ENCODE measurements at regions not wholly inside any gene's neighbourhood (a gene's known extent, or its start where the extent isn't known, plus 50 kb on each side); places are given as distances from the start of the nearest gene placed in this dataset.

DNA sequence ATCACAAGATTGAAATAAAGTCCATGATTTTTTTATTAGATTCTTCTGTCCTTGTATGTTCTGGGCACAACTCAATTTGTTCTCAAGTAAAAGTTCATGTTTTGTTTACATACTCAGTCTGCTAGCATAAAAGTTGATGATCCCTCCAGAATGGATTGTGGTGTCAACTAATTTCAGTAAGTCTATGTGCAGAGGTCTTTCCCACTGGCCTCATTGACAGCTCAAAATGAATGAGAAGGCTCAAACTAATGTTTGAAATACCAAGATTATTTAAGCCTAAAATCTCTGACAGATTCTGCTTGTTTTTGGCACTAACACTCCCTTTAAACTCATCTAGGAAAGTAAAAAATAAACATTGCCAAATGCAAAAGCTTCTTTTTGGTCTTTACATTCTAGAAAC lies 561.2 kb upstream of the CNTNAP5 start:
- FAIRE-seq (no peak), DNase-seq (ENCODE audit: insufficient read length, low spot score) (no peak)
- TF ChIP-seq PAX5 (IDR thresholded peaks at IDR 0.05; ENCODE audit: insufficient read depth, low read length, severe bottlenecking) = no peak
- TF ChIP-seq POU2F2 (IDR thresholded peaks at IDR 0.05; ENCODE audit: low read depth, low read length) = no peak
- TF ChIP-seq SPI1 (IDR thresholded peaks at IDR 0.05; ENCODE audit: low read depth, low read length) = no peak
- TF ChIP-seq POLR2AphosphoS5 (IDR thresholded peaks at IDR 0.05; ENCODE audit: low read depth, low read length) = no peak
- TF ChIP-seq POLR2A (IDR thresholded peaks at IDR 0.05; ENCODE audit: low read depth, low read length) = no peak
- no peak for TF ChIP-seq TAF1 (IDR thresholded peaks at IDR 0.05; ENCODE audit: low read depth, low read length)

DNA sequence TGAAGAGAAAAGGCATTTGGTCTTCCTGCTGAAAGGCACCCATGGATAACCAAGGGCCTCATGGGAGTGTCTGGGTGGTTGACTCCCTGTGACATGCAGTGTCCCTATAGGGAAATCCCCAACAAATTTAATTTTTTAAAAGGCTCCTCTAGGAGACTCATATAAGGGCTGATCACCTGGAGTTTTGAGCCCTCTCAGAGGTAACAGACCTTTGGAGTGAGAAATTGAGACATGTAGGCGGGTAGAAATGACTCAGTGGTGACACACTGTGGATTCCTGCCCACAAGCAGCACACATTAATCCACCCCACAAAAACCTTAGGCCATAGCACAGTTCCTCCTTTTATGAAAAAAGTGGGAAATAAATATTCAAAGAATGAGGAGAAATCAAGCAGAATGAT lies 557.0 kb upstream of the CNTNAP5 start:
- no peak for DNase-seq (ENCODE audit: insufficient read length, low spot score)
- TF ChIP-seq PAX5 (IDR thresholded peaks at IDR 0.05; ENCODE audit: insufficient read depth, low read length, severe bottlenecking) (no peak), TAF1 (IDR thresholded peaks at IDR 0.05; ENCODE audit: low read depth, low read length) (no peak), POLR2AphosphoS5 (IDR thresholded peaks at IDR 0.05; ENCODE audit: low read depth, low read length) (no peak), SPI1 (IDR thresholded peaks at IDR 0.05; ENCODE audit: low read depth, low read length) (no peak)
- no peak for FAIRE-seq

DNA sequence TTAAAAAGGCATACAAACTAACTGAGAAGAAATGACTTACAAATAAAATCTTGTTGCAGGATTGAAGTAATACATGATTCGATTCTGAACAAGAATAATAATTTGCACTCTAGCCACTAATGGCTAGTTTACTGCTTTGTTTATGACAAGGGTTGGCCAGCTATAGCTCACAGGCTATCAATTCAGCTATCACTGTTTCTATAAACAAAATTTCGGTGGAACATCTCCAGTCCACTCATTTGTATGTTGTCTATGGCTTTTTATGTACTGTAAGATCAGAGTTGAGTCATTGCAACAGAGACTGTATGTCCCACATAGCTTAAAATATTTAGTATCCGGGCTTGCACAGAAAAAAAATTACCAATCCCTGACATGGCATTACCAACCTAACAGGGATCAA lies 543.7 kb upstream of the CNTNAP5 start:
- FAIRE-seq (no peak), DNase-seq (ENCODE audit: insufficient read length, low spot score) (no peak)
- TF ChIP-seq POLR2A (IDR thresholded peaks at IDR 0.05; ENCODE audit: low read depth, low read length) (no peak), TAF1 (IDR thresholded peaks at IDR 0.05; ENCODE audit: low read depth, low read length) (no peak), SPI1 (IDR thresholded peaks at IDR 0.05; ENCODE audit: low read depth, low read length) (no peak), POLR2AphosphoS5 (IDR thresholded peaks at IDR 0.05; ENCODE audit: low read depth, low read length) (no peak), POU2F2 (IDR thresholded peaks at IDR 0.05; ENCODE audit: low read depth, low read length) (no peak), PAX5 (IDR thresholded peaks at IDR 0.05; ENCODE audit: insufficient read depth, low read length, severe bottlenecking) (no peak)

DNA sequence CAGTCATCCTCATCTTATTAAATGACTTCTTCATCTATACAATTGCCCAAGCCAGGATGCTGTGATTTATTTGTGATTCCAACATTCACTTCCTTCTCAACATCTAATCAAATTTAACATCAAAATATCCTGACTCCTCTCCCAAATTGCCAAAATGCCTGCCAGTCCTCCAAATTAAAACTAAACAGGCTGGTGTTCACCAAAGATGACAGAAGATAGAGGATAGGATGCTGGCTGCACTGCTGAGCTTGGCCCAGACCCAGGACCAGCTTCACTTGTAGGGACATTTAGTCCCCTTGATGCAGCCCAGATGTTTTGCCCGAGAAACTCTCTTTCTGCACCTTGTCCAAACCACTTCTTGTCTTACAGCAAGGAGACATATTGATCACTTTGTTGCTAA lies 540.0 kb upstream of the CNTNAP5 start:
- DNase-seq (ENCODE audit: insufficient read length, low spot score) = no peak
- TF ChIP-seq POLR2AphosphoS5 (IDR thresholded peaks at IDR 0.05; ENCODE audit: low read depth, low read length) (no peak), SPI1 (IDR thresholded peaks at IDR 0.05; ENCODE audit: low read depth, low read length) (no peak), TAF1 (IDR thresholded peaks at IDR 0.05; ENCODE audit: low read depth, low read length) (no peak), POLR2A (IDR thresholded peaks at IDR 0.05; ENCODE audit: low read depth, low read length) (no peak), POU2F2 (IDR thresholded peaks at IDR 0.05; ENCODE audit: low read depth, low read length) (no peak), PAX5 (IDR thresholded peaks at IDR 0.05; ENCODE audit: insufficient read depth, low read length, severe bottlenecking) (no peak)
- no peak for FAIRE-seq

DNA sequence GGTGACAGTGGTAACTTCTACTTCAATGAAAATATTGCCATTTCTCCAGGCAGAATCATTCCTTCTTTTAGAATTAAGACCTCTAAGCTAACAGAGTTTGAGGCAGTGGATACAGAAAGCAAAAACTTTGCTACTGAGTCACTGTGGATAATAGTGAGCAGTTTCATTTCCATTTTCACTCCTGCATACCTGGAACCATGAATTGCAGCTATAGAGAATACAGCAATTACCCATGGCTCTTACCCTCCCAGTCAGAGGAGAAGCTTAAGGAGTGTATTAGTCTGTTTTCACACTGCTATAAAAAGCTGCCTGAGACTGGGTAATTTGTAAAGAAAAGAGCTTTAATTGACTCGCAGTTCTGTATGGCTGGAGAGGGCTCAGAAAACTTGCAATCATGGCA lies 531.4 kb upstream of the CNTNAP5 start:
- TF ChIP-seq TAF1 (IDR thresholded peaks at IDR 0.05; ENCODE audit: low read depth, low read length) = no peak
- TF ChIP-seq POLR2A (IDR thresholded peaks at IDR 0.05; ENCODE audit: low read depth, low read length) = no peak
- TF ChIP-seq SPI1 (IDR thresholded peaks at IDR 0.05; ENCODE audit: low read depth, low read length) = no peak
- no peak for TF ChIP-seq POU2F2 (IDR thresholded peaks at IDR 0.05; ENCODE audit: low read depth, low read length)
- no peak for TF ChIP-seq PAX5 (IDR thresholded peaks at IDR 0.05; ENCODE audit: insufficient read depth, low read length, severe bottlenecking)
- TF ChIP-seq POLR2AphosphoS5 (IDR thresholded peaks at IDR 0.05; ENCODE audit: low read depth, low read length) = no peak
- FAIRE-seq (no peak), DNase-seq (ENCODE audit: insufficient read length, low spot score) (no peak)

DNA sequence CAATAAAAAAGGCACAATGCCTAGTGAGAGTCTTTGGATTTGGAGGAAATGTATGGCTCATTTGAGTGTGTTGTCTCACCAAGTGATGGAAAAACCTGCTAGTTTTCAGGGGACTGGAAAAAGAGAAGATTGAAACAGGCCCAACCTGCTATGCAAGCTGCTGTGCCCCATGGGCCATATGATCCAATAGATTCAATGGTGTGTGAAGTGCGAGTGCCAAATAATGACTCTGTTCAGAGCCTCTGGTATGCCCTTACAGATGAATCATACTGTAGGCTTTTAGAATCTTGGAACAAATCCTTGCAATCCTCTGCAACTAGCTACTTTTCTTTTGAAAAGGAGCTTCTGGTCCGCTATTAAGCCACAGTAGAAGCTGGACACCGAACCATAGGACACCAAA lies 529.8 kb upstream of the CNTNAP5 start:
- no peak for FAIRE-seq
- TF ChIP-seq PAX5 (IDR thresholded peaks at IDR 0.05; ENCODE audit: insufficient read depth, low read length, severe bottlenecking) (no peak), TAF1 (IDR thresholded peaks at IDR 0.05; ENCODE audit: low read depth, low read length) (no peak), POU2F2 (IDR thresholded peaks at IDR 0.05; ENCODE audit: low read depth, low read length) (no peak), POLR2AphosphoS5 (IDR thresholded peaks at IDR 0.05; ENCODE audit: low read depth, low read length) (no peak), SPI1 (IDR thresholded peaks at IDR 0.05; ENCODE audit: low read depth, low read length) (no peak), POLR2A (IDR thresholded peaks at IDR 0.05; ENCODE audit: low read depth, low read length) (no peak)
- DNase-seq (ENCODE audit: insufficient read length, low spot score) = no peak

DNA sequence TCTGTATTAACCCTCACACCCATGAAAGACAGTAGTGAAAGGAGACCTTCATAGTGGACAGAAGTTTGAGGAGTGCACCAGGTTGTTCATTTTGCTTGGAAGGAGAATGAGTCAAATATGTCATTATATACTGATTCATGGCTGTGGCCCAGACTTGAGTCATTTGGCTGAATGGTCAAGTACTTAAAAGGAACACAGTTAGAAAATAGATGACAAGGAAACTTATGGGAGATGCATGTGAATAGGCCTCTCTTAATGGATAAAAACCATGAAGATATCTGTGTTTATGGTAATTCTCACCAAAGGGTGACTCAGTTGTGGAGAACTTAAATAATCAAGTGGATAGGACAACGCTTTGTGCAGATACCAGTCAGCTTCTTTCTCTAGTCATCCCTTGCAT lies 524.7 kb upstream of the CNTNAP5 start:
- no peak for TF ChIP-seq TAF1 (IDR thresholded peaks at IDR 0.05; ENCODE audit: low read depth, low read length)
- no peak for FAIRE-seq
- DNase-seq (ENCODE audit: insufficient read length, low spot score) = no peak

DNA sequence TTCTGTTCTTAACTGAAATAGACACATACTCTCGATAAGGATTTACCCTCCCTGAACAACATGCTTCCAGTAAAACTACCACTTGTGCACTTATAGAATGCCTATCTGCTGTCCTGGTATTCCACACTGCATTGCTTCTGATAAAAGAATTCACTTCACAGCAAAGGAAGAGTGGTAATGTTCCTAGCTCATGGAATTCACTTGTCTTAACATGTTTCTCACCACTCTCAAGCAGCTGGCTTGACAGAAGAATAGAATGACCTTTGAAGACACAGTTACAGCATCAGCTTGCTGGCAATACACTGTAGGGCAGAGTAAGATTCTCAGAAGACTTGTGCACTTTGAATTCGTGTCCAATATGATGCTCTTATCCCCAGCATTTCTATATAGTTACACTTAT lies 524.1 kb upstream of the CNTNAP5 start:
- DNase-seq (ENCODE audit: insufficient read length, low spot score) = no peak
- no peak for FAIRE-seq
- TF ChIP-seq POLR2A (IDR thresholded peaks at IDR 0.05; ENCODE audit: low read depth, low read length) (no peak), POLR2AphosphoS5 (IDR thresholded peaks at IDR 0.05; ENCODE audit: low read depth, low read length) (no peak), TAF1 (IDR thresholded peaks at IDR 0.05; ENCODE audit: low read depth, low read length) (no peak), POU2F2 (IDR thresholded peaks at IDR 0.05; ENCODE audit: low read depth, low read length) (no peak), PAX5 (IDR thresholded peaks at IDR 0.05; ENCODE audit: insufficient read depth, low read length, severe bottlenecking) (no peak)

DNA sequence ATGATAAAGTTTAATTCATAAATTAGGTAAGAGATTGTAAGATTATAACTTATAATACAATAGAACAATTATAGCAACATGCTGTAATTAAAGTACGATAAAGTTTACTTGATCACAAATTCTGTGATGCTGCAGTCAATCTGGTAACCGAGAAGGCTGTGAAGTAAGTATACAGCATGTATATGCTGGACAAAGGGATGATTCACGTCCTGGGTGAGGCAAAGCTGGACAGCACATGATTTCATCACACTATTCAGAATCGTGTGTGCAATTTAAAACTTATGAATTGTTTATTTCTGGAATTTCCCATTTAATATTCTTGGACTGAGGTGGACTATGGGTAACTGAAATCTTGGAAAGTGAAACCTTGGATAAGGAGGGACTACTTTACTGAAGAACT lies 522.2 kb upstream of the CNTNAP5 start:
- no peak for TF ChIP-seq POLR2AphosphoS5 (IDR thresholded peaks at IDR 0.05; ENCODE audit: low read depth, low read length)
- TF ChIP-seq POU2F2 (IDR thresholded peaks at IDR 0.05; ENCODE audit: low read depth, low read length) = no peak
- no peak for TF ChIP-seq SPI1 (IDR thresholded peaks at IDR 0.05; ENCODE audit: low read depth, low read length)
- TF ChIP-seq TAF1 (IDR thresholded peaks at IDR 0.05; ENCODE audit: low read depth, low read length) = no peak
- no peak for TF ChIP-seq POLR2A (IDR thresholded peaks at IDR 0.05; ENCODE audit: low read depth, low read length)
- no peak for TF ChIP-seq PAX5 (IDR thresholded peaks at IDR 0.05; ENCODE audit: insufficient read depth, low read length, severe bottlenecking)
- FAIRE-seq (no peak), DNase-seq (ENCODE audit: insufficient read length, low spot score) (no peak)

DNA sequence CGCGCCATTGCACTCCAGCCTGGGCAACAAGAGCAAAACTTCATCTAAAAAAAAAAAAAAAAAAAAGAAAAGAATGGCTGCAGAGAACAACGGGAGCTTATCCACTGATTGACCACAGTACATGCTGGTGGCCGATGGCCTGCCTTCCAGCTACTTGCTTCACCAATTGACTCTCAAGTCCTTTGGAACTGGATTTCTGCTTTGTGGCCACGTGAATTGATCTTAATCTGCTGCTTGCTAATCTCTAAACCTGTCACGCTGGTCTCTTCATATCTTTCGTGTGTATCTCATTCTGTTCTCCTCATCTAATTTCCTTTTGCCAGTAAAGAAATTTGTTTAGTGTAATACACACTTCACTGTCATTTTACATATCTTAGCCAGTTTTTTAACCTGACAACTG lies 512.5 kb upstream of the CNTNAP5 start:
- TF ChIP-seq PAX5 (IDR thresholded peaks at IDR 0.05; ENCODE audit: insufficient read depth, low read length, severe bottlenecking) = no peak
- no peak for TF ChIP-seq SPI1 (IDR thresholded peaks at IDR 0.05; ENCODE audit: low read depth, low read length)
- FAIRE-seq = no peak

DNA sequence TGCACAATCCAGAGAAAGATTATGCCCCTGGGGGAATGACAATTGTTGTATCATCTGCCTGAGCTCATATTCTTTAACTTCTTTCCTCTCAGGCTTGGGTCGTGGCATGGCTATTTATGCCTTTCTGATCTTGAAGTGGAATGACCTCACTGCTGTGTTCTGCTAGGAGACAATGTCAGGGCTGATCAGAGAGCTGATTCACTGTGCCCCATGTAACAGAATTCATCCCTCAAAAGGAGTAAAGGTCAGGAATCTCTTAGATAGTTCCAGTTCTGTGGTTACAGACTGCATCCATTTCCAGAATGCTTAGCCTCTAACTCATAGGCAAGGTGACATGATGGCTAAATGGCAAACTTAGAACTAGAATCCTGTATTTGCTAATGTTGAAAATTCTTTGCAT lies 511.7 kb upstream of the CNTNAP5 start:
- DNase-seq (ENCODE audit: insufficient read length, low spot score) (no peak), FAIRE-seq (no peak)
- no peak for TF ChIP-seq POU2F2 (IDR thresholded peaks at IDR 0.05; ENCODE audit: low read depth, low read length)
- no peak for TF ChIP-seq POLR2A (IDR thresholded peaks at IDR 0.05; ENCODE audit: low read depth, low read length)
- no peak for TF ChIP-seq PAX5 (IDR thresholded peaks at IDR 0.05; ENCODE audit: insufficient read depth, low read length, severe bottlenecking)
- no peak for TF ChIP-seq POLR2AphosphoS5 (IDR thresholded peaks at IDR 0.05; ENCODE audit: low read depth, low read length)
- no peak for TF ChIP-seq TAF1 (IDR thresholded peaks at IDR 0.05; ENCODE audit: low read depth, low read length)
- TF ChIP-seq SPI1 (IDR thresholded peaks at IDR 0.05; ENCODE audit: low read depth, low read length) = no peak

More for the DNA sequence above, 512.5 kb upstream of the CNTNAP5 start:
- DNase-seq (ENCODE audit: insufficient read length, low spot score) = no peak

All from GM12891 (cell line).